ENCODE measurements at regions not wholly inside any gene's neighbourhood (a gene's known extent, or its start where the extent isn't known, plus 50 kb on each side); places are given as distances from the start of the nearest gene placed in this dataset.
A peak's percentile ranks its signal among the peaks of the same experiment; 100 is the strongest.

GRCh38 chr18:46419391-46420141 is 237.5 kb downstream of the LOXHD1 start:
- ChIA-PET CTCF (ENCODE audit: partially characterized antibody) (interaction anchor here (0.8 to 2.6 kb wide), 15 partner anchors 8 to 138 kb away, joined by 3 to 16 read pairs (median 3); no protein-coding TSS in a partner anchor), POLR2A (ENCODE audit: partially characterized antibody) (interaction anchor here (0.6 to 1.3 kb wide), 7 partner anchors 9 to 276 kb away, joined by 3 to 7 read pairs (median 4); no protein-coding TSS in a partner anchor)
- no peak overlapping the region for H4K5ac ChIP-seq (ENCODE audit: insufficient read length, low read depth, low read length)
- H3K9me3 ChIP-seq (ENCODE audit: insufficient read depth in 2 of 2, low read depth in 1 of 2, low read length in 1 of 2), result no peaks in the 10 kb centered on the region
- peak overlapping the region; percentile 73 for H3K4ac ChIP-seq (replicated peaks; ENCODE audit: insufficient read length, low read depth, low read length)
- H4K8ac ChIP-seq (ENCODE audit: extremely low read depth, insufficient read depth, low read length), result no peak overlapping the region
- no peak overlapping the region for H3K56ac ChIP-seq (replicated peaks; ENCODE audit: insufficient read length, low read depth, low read length)
- peak overlapping the region; percentile 37 to 41; a peak in 2 of 4 replicates for H3K4me2 ChIP-seq (ENCODE audit: insufficient read depth in 1 of 2, low read depth in 2 of 2, low read length in 2 of 2)
- no peak overlapping the region for H2AFZ ChIP-seq (ENCODE audit: low read length)
- no peak overlapping the region for H2AK5ac ChIP-seq (ENCODE audit: low read depth, low read length)
- peak overlapping the region; percentile 76; the same call in 1 of the 2 replicates for H3K18ac ChIP-seq (ENCODE audit: extremely low read depth, low read length)
- peak overlapping the region; percentile 85 for H4K91ac ChIP-seq (replicated peaks; ENCODE audit: insufficient read length, low read length)
- H2BK20ac ChIP-seq (ENCODE audit: low read length), result peak overlapping the region; percentile 64; the same call in 1 of the 2 replicates
- WGBS, 2 experiments (ENCODE audit: extremely low coverage in 1 of 2, insufficient coverage in 1 of 2, insufficient read length in 1 of 2, insufficient replicate concordance in 2 of 2, low coverage in 1 of 2, low lambda C conversion rate in 2 of 2, missing lambda C conversion rate in 1 of 2), result 62% methylated on average over 12 of the region's 12 CpGs; no CpG with 5 or more reads in 1 of the 2 experiments
- 0 out of 2 replicates have a peak overlapping the region, but pooled peaks have one; percentile 23 for H2BK15ac ChIP-seq (ENCODE audit: low read length)
- H2BK120ac ChIP-seq (replicated peaks; ENCODE audit: low read depth, low read length), result no peak overlapping the region
- H3K27me3 ChIP-seq (replicated peaks in 1 of 4; ENCODE audit: control insufficient read depth in 3 of 4, extremely low read depth in 1 of 4, insufficient read depth in 3 of 4, low read length in 3 of 4), result no peaks in the 10 kb centered on the region; a peak in 1 of 7 replicates
- no peak overlapping the region; a peak in 2 of 7 replicates for H3K9ac ChIP-seq (replicated peaks in 1 of 4; ENCODE audit: extremely low read depth in 1 of 4, low read depth in 3 of 4, low read length in 3 of 4)
- no peaks in the 10 kb centered on the region for H4K20me1 ChIP-seq (replicated peaks in 1 of 2; ENCODE audit: control insufficient read depth in 1 of 2, insufficient read depth in 2 of 2, low read length in 2 of 2)
- no peaks in the 10 kb centered on the region for H3K79me1 ChIP-seq (ENCODE audit: low read depth, low read length)
- peaks cover 11 to 23% (median 15%) of the 10 kb centered on the region in 4 experiments for H3K4me1 ChIP-seq (replicated peaks in 1 of 4; ENCODE audit: control insufficient read depth in 3 of 4, insufficient read depth in 4 of 4, low read length in 3 of 4)
- no peaks in the 10 kb centered on the region for H3K36me3 ChIP-seq (ENCODE audit: control insufficient read depth in 2 of 4, insufficient read depth in 4 of 4, low read length in 3 of 4)
- peak overlapping the region; percentile 42; the same call in 1 of the 2 replicates for H2BK12ac ChIP-seq (ENCODE audit: low read depth, low read length)
- FAIRE-seq, result no peak
- no peaks in the 10 kb centered on the region for H3K23me2 ChIP-seq (ENCODE audit: low read depth, low read length)
- H3K23ac ChIP-seq (ENCODE audit: insufficient read length), result no peak overlapping the region
- H3K4me3 ChIP-seq (ENCODE audit: extremely low read depth in 1 of 4, insufficient read depth in 2 of 4, low read depth in 3 of 4, low read length in 4 of 4), result no peak overlapping the region
- DNase-seq (ENCODE audit: low read depth in 1 of 2, low spot score in 2 of 2), result no peak
- H2BK5ac ChIP-seq (ENCODE audit: low read depth, low read length), result peak overlapping the region; percentile 48; the same call in 1 of the 2 replicates
- H3K27ac ChIP-seq (ENCODE audit: low read depth, low read length), result no peak overlapping the region
- H3K14ac ChIP-seq (ENCODE audit: insufficient read length), result no peak overlapping the region
- no peaks in the 10 kb centered on the region for H3K79me2 ChIP-seq (ENCODE audit: control insufficient read depth in 1 of 2, insufficient read depth in 2 of 2, low read length in 2 of 2)
- no peak for TF ChIP-seq CBX5 (IDR thresholded peaks at IDR 0.05; ENCODE audit: low read depth, low read length)
- no peak for TF ChIP-seq FOSL1 (IDR thresholded peaks at IDR 0.05; ENCODE audit: insufficient read depth, low read depth, low read length)
- TF ChIP-seq KDM1A (IDR thresholded peaks at IDR 0.05; ENCODE audit: borderline replicate concordance, low read length), result no peak
- no peak for TF ChIP-seq EGR1 (IDR thresholded peaks at IDR 0.05; ENCODE audit: borderline replicate concordance, low read depth, low read length)
- TF ChIP-seq, protein P1, sequence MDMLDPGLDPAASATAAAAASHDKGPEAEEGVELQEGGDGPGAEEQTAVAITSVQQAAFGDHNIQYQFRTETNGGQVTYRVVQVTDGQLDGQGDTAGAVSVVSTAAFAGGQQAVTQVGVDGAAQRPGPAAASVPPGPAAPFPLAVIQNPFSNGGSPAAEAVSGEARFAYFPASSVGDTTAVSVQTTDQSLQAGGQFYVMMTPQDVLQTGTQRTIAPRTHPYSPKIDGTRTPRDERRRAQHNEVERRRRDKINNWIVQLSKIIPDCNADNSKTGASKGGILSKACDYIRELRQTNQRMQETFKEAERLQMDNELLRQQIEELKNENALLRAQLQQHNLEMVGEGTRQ (IDR thresholded peaks at IDR 0.05; ENCODE audit: low read length), result no peak
- TF ChIP-seq TAF1 (IDR thresholded peaks at IDR 0.05; ENCODE audit: low read depth, low read length), result no peak
- no peak for TF ChIP-seq YY1 (IDR thresholded peaks at IDR 0.05; ENCODE audit: low read depth, low read length)
- no peak for TF ChIP-seq PHF8 (conservative IDR thresholded peaks at IDR 0.05; ENCODE audit: low read depth, low read length)
- TF ChIP-seq, protein P2, sequence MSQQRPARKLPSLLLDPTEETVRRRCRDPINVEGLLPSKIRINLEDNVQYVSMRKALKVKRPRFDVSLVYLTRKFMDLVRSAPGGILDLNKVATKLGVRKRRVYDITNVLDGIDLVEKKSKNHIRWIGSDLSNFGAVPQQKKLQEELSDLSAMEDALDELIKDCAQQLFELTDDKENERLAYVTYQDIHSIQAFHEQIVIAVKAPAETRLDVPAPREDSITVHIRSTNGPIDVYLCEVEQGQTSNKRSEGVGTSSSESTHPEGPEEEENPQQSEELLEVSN (IDR thresholded peaks at IDR 0.05), result no peak
- TF ChIP-seq EP300 (IDR thresholded peaks at IDR 0.05; ENCODE audit: borderline replicate concordance in 1 of 2, low read depth in 2 of 2, low read length in 2 of 2), result no peak

Measured in H1 (cell line).